Gastroesophageal sphincter (tissue), 4 donors: ENCODE measurements at regions not wholly inside any gene's neighbourhood (a gene's known extent, or its start where the extent isn't known, plus 50 kb on each side); places are given as distances from the start of the nearest gene placed in this dataset.

ENCODE experiments used
- ATAC-seq: fragments of 150-250 bp; one replicate; pipeline ENCODE4 v1.9.1; 2016; ENCODE audit warnings: mild to moderate bottlenecking, moderate library complexity
- H3K27ac ChIP-seq, 4 donors: fragments of 200-600 bp; sonication (generic) in 3 of 4; 1 replicate in 3 of 4; 2 replicates in 1 of 4; pipeline ENCODE4 v1.5.1; 2016 to 2019
- H3K27me3 ChIP-seq: fragments of 200-600 bp; sonication (generic); one replicate; pipeline ENCODE4 v1.5.1; 2019
- H3K36me3 ChIP-seq, 2 donors: fragments of 200-600 bp; sonication (generic); one replicate each; pipeline ENCODE4 v1.5.1; 2019; ENCODE audit warnings: control low read depth in 1 of 2
- H3K4me1 ChIP-seq, 3 donors: fragments of 200-600 bp; sonication (generic); 1 replicate in 2 of 3; 2 replicates in 1 of 3; pipeline ENCODE4 v1.5.1; 2016 to 2019; ENCODE audit warnings: control low read depth in 2 of 3
- H3K4me3 ChIP-seq, 2 donors: fragments of 200-600 bp; sonication (generic); one replicate each; pipeline ENCODE4 v1.5.1; 2019; ENCODE audit warnings: mild to moderate bottlenecking in 1 of 2, moderate library complexity in 1 of 2
- H3K9me3 ChIP-seq, 3 donors: fragments of 200-600 bp; sonication (generic); one replicate each; pipeline ENCODE4 v1.5.1; 2017 to 2019; ENCODE audit warnings: control low read depth in 2 of 3
- CTCF ChIP-seq, 4 experiments: fragments of 200-600 bp in 2 of 4; fragments of 450-650 bp in 2 of 4; sonication (generic) in 1 of 4; IDR thresholded peaks; one replicate each; pipeline ENCODE4 v1.5.1; 2017 to 2019; ENCODE audit warnings: antibody characterized with exemption in 4 of 4, mild to moderate bottlenecking in 2 of 4, moderate library complexity in 2 of 4
- EP300 ChIP-seq: sonication (generic); formaldehyde crosslinking; IDR thresholded peaks from one replicate; pipeline ENCODE4 v1.6.1; 2017; ENCODE audit warnings: antibody characterized with exemption, mild to moderate bottlenecking
- POLR2A ChIP-seq, 2 donors: fragments of 450-650 bp; IDR thresholded peaks; one replicate each; pipeline ENCODE4 v1.6.1; 2017; ENCODE audit warnings: antibody characterized with exemption in 2 of 2, mild to moderate bottlenecking in 2 of 2, moderate library complexity in 1 of 2
- POLR2AphosphoS5 ChIP-seq: sonication (generic); formaldehyde crosslinking; IDR thresholded peaks from one replicate; pipeline ENCODE4 v1.6.1; 2017; ENCODE audit warnings: antibody characterized with exemption
- WGBS, 2 donors: methylation state at CpG; one replicate each; pipeline ENCODE4 v1.1.5; 2018; ENCODE audit warnings: low coverage in 1 of 2; 5-methylcytosine and 5-hydroxymethylcytosine counted together

DNA sequence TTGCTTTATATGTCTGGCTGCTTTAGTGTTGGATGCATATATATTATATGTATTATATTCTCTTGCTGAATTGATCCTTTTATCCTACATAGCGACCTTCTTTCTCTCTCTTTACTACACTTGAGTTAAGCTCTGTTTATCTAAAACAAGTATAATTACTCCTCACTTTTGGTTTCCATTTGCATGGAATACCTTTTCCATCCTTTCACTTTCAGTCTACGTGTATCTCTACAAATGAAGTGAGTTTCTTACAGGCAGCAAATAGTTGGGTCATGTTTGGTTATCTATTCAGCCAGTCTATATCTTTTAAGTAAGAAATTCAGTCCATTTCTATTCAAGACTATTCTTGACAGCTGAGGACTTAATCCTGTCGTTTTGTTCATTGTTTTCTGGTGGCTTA is 167.5 kb upstream of the USP38 start:
- Histone ChIP-seq H3K9me3 (no peaks in the 10 kb centered on the region), H3K27me3 (no peaks in the 10 kb centered on the region), H3K27ac (no peak overlapping the region), H3K4me3 (no peak overlapping the region), H3K36me3 (no peaks in the 10 kb centered on the region), H3K4me1 (peaks cover 0 to 4% (median 0%) of the 10 kb centered on the region in 3 donors)
- 56% methylated on average over 3 of the region's 3 CpGs for WGBS, 2 donors
- no peak for ATAC-seq
- TF ChIP-seq POLR2A (IDR thresholded peaks at IDR 0.05), result no peak
- no peak for TF ChIP-seq POLR2AphosphoS5
- no peak for TF ChIP-seq EP300
- TF ChIP-seq CTCF (IDR thresholded peaks at IDR 0.05), result no peak

GRCh38 chr4:143019351-143019750 is 165.4 kb upstream of the USP38 start:
- no peaks in the 10 kb centered on the region for H3K36me3 ChIP-seq
- H3K27ac ChIP-seq, result no peak overlapping the region
- H3K9me3 ChIP-seq, result no peaks in the 10 kb centered on the region
- 100% methylated on average over 3 of the region's 4 CpGs; no CpG with 5 or more reads in 1 of the 2 donors for WGBS, 2 donors
- no peak for ATAC-seq
- TF ChIP-seq POLR2AphosphoS5, result no peak
- TF ChIP-seq EP300, result no peak
- TF ChIP-seq POLR2A (IDR thresholded peaks at IDR 0.05), result no peak
- TF ChIP-seq CTCF (IDR thresholded peaks at IDR 0.05), result no peak
- no peak overlapping the region for H3K4me3 ChIP-seq
- peaks cover 0 to 4% (median 0%) of the 10 kb centered on the region in 3 donors for H3K4me1 ChIP-seq
- no peaks in the 10 kb centered on the region for H3K27me3 ChIP-seq

DNA sequence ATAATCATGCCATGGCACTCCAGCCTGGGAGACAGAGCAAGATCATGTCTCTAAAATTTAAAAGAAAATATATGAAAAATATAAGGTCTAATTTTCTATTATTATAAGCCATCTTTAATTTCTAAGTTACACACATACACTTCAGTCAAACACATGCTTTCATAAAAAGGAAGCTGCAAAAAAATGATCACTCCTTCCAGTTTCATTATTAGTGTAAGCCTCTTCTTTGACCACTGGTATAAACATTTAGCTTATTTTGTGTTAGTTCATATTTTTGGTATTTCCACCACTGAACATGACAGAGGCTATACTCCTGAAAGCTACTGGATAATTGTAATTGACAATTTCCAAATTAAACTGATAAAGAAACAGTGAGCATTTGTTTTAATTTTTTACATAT is 163.3 kb upstream of the USP38 start:
- no peaks in the 10 kb centered on the region for H3K9me3 ChIP-seq

DNA sequence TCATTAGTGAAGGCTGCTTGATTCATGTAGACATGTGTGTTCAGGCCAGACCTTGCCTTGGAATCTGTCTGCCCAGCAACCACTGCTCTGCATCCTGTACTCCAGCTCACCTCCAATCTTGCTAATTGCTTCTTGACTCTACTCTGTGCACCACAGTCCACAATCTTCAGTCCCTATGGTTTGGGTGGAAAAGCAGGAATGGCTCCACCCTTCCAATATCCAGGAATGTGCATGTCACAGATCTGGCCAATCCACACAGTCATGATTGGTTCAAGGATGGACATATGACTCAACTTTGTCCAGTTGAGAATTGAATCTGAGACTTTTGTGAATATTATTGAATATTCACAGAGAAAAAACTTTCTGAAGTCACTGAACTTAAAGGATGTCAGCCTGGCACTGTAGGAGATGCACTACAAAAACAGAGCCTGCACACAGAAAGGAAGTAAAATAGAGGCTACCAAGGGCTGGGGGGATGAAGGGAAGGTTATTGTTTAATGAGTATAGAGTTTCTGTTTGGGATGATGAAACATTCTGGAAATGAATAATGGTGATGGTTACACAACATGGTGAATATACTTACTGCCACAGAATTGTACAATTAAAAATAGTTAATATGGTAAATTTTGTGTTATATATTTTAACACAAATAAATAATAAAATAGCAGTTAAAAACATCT is 161.3 kb upstream of the USP38 start:
- Histone ChIP-seq H3K36me3 (no peaks in the 10 kb centered on the region), H3K9me3 (no peaks in the 10 kb centered on the region), H3K4me1 (peaks cover 0 to 10% (median 0%) of the 10 kb centered on the region in 3 donors), H3K4me3 (no peak overlapping the region), H3K27ac (no peak overlapping the region), H3K27me3 (no peaks in the 10 kb centered on the region)
- TF ChIP-seq EP300 (no peak), CTCF (IDR thresholded peaks at IDR 0.05) (no peak), POLR2A (IDR thresholded peaks at IDR 0.05) (no peak), POLR2AphosphoS5 (no peak)
- ATAC-seq, result no peak

More for the DNA sequence above, 163.3 kb upstream of the USP38 start:
- H3K27ac ChIP-seq, result no peak overlapping the region
- no peaks in the 10 kb centered on the region for H3K27me3 ChIP-seq
- no peak overlapping the region for H3K4me3 ChIP-seq
- H3K36me3 ChIP-seq, result no peaks in the 10 kb centered on the region
- TF ChIP-seq POLR2A (IDR thresholded peaks at IDR 0.05) (no peak), CTCF (IDR thresholded peaks at IDR 0.05) (no peak), POLR2AphosphoS5 (no peak), EP300 (no peak)
- ATAC-seq, result no peak
- H3K4me1 ChIP-seq, result peaks cover 0 to 10% (median 0%) of the 10 kb centered on the region in 3 donors

GRCh38 chr4:143025081-143025704 is 159.5 kb upstream of the USP38 start:
- peaks cover 0 to 7% (median 0%) of the 10 kb centered on the region in 3 donors for H3K9me3 ChIP-seq
- TF ChIP-seq POLR2A (IDR thresholded peaks at IDR 0.05), result no peak
- peak in 3 of 4 experiments; percentile 13 to 63 (median 58) for TF ChIP-seq CTCF (IDR thresholded peaks at IDR 0.05)
- H3K4me3 ChIP-seq, result no peak overlapping the region
- H3K27me3 ChIP-seq, result no peaks in the 10 kb centered on the region
- H3K27ac ChIP-seq, result no peak overlapping the region
- peaks cover 0 to 10% (median 0%) of the 10 kb centered on the region in 3 donors for H3K4me1 ChIP-seq
- WGBS, 2 donors, result 83 to 88% methylated on average over 2 of the region's 3 CpGs
- no peaks in the 10 kb centered on the region for H3K36me3 ChIP-seq
- ATAC-seq, result no peak
